ENCODE measurements at regions not wholly inside any gene's neighbourhood (a gene's known extent, or its start where the extent isn't known, plus 50 kb on each side); places are given as distances from the start of the nearest gene placed in this dataset.

DNA sequence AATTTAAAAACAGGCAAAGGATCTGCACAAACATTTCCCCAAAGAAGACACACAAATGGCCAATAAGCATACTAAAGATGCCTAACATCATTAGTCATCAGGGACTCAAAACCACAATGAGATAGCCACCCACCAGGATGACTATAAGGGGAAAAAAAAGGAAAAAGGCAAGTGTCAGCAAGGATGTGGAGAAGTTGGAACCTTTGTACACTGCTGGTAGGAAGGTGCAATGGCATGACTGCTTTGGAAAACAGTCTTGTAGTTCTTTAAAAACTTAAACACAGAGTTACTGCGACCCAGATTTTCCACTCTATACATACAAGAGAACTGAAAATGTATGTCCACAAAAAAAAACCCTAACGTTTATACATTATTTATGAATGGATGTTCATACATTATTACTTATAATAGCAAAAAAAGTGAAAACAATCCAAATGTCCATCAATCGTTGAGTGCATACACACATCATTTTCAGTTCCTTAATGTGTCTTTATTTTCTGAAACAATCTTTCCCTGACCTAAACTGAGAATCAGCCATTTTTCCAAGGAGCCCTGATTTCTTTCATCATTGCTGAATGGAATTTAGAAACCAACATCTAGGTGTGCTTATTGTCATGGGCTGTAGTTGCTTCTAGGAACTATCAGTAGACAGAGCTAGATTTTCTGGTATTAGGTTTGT lies 64.7 kb upstream of the TLK1 start:
- DNase-seq: peak; percentile 31

DNA sequence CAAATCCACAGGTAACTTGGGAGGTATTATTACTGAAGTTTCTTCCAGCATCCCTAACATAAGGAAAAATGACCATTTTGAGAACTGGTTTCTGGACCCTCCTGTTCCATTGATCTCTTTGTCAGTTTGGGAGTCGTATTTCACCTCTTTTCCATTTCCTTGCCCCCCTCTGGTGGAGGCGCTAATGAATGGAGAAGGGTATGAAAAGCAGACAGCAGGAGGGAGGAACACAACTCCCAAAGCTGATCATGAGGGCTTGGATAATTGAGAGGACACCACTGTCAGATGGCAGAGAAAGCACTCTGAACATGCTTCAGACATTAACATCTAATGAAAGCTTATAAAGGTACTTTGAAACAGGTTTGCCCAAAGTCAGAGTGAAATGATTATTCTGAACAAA lies 56.6 kb upstream of the TLK1 start:
- DNase-seq: no peak

DNA sequence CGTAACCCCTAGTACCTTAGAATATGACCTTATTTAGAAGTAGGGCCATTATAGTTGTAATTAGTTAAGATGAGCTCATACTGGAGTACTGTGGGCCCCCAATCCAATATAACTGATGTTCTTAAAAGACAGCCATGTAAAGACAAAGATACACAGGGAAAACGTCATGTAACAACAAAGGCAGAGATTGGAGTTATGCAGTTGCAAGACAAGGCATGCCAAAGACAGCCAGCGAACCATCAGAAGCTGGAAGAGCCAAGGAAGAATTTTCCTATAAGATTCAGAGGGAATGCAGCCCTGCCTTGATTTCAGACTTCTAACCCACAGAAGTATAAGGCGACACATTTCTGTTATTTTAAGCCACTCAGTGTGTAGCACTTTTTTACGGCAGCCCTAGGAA lies 55.9 kb upstream of the TLK1 start:
- DNase-seq: no peak

DNA sequence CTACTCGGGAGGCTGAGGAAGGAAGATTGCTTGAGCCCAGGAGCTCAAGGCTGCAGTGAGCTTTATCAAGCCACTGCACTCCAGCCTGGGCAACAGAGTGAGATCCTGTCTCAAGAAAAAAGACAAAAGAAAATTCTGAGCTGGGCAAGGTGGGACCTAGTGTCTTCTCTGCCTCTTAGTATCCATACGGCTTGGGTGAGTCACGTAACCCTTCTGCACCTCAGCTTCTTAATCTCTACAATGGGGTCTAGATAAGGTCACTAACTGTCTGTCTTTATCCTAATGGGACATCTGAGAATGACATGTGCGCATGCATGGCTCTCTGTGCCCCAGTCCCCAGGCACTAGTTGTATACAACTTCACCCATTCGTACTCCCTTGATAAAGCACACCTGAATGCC lies 53.4 kb upstream of the TLK1 start:
- no peak for DNase-seq

DNA sequence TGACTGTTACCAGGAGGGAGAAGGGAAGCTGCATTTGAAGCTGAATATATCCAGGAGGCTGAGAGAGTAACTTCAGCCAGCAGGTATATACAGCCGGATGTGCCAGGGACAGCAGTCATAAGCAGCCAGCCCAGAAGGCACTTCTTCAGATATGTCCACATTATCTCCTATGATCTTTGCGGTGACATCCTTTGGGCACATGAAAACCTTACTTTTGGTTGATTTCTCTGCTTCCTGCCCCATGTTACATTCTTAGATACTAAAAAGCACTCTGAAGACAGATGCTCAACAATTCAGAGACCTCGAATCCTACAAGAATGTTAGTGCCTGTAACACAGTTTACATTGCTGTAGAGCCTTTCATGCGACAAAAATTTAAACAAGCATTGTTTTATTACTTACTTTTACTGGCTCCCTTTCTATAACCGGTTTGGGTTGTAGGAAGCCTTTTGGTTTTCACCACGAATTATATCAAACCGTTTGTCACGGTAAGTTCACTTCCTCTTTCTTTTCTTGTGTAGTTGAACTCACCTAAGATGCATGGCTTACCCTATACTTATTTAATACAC lies 50.3 kb upstream of the TLK1 start:
- no peak for DNase-seq
